NCI-H1105 treated with DMSO at 0.1 percent for 48 hours (cell line): ENCODE measurements at regions not wholly inside any gene's neighbourhood (a gene's known extent, or its start where the extent isn't known, plus 50 kb on each side); places are given as distances from the start of the nearest gene placed in this dataset.

ENCODE experiments used
- DNase-seq: peaks from one replicate; lab custom pipeline; 2025; lab: John Stamatoyannopoulos, UW

DNA sequence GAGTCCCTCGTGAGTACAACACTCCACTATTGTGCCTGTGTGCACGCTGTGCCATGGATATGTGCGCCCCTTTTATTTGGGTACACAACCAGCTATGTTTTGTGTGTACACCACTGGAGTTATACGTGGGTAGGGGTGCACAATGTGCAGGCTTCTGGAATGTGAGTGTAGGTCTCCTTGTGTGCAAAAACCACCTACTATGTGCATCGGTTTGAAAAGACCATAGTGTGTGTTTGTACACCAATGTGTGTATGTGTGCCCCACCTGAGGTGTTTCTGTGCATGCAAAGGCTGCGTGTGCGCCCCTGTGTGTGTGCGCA is 86.4 kb upstream of the ALDH1L1 start:
- no peak for DNase-seq

DNA sequence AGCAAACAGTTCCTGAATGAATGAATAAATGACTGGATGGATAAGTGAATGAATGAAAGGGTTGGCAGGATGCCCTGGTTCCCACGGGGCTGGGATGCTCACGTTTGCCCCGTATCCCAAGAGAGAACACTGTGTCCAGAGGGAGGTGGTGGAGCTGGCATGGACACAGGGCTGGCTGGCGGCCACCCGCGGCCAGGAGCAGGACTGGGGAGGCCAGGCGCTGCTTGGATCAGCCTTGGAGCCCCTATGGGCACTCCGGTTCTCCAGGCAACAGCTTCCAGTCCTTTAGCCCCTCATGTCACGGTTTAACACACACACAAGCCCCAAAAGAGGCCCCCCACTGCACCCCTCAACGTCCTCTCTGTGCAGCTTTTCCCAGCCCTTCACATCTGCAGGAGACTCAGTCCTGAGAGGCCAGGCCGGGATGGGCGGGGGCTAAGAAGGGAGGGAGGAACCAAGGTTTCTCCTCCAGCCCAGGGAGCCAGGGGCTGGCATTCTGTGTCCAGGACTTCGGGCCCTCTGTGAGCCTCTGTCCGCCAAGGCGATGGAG is 86.0 kb upstream of the ALDH1L1 start:
- no peak for DNase-seq

DNA sequence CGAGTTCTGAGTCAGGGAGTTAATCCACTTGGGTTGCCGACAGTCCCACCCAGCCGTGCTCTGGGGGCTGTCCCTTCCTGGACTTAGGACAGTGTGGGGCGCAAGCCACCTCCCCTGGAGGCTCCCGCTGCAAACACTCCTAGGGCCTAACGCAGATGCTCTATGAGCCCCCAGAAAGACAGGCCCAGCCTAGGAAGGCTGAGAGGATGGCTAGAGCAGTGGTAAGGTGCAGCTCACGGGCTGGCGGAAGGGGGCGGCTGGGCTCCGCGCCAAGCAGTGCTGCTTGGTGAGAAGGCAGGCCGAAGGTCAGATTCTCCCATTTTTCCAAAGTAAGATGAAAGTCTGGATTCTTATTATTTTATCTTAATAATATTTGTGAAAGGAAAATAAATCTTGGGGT is 84.6 kb upstream of the ALDH1L1 start:
- no peak for DNase-seq

DNA sequence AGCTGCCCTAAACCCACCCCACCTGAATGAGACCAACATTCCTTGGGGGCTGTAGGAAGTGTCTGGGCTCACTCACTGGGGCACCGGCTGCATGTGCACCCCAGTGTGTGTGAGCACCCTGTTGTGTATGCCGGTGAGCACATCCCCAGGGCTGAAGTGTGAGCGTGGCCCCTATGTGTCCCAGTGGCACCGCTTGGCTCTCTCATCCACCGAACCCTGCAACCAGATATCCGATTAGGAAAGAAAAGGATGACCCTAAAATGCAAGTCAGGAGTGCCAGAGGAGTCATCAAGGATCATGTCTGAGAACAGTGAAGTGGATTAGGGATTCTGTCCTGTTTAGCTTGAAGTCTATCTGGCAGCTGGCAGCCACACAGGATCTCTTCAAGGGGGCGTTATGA is 84.0 kb upstream of the ALDH1L1 start:
- no peak for DNase-seq

DNA sequence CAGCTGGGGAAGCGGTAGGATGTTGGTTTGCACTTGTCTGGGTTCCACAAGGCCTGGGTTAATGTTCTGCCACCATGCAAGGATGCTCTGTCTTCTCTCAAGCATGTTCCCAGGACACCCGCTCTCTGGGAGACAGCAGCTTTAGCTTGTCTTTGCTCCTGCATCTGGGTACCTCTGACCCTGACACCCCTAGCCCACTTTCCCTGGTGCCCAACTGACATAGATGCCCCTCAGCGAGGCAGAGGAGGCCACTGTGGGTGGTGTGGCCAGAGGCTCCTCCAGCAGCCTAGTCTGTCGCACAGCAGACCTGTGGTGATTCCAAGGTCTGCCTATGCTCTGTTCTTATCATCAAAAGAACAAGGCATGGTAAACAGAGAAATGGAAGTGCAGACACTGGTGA is 83.6 kb upstream of the ALDH1L1 start:
- no peak for DNase-seq

DNA sequence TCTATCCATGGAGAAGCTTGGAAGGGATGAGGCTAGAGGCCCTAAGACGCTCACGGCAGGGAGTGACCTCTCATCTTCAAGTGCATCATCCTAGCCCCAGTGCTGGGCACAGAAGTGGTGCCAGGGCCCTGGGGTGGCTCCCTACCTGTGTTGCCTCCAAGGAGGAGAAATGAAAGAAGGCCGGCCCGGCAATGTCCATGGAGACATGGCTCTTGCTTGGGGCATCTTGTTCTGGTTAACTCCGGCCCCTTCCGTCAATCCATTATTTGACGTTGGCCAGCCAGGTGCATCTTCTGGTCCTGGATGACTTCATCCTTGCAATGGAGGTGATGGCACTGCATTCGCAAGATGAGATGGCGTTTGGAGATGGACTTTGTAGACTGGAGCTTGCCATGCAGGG is 83.2 kb upstream of the ALDH1L1 start:
- no peak for DNase-seq

DNA sequence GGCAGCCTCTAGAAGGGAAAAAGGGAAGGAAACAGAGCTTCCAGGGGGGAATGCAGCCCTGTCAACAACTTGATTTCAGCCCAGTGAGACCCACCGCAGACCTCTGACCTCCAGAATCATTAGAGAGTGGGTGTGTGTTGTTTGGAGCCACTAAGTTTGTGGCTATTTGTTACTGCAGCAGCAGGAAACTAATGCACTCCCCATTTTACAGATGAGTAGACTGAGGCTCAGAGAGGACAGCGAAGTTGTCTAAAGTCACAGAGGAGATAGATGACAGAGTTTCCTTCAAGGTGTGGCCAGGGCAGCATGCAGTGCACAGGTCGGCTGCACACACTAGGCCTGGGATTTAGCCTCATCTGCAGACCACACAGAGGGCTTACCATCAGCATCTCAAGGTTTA is 81.8 kb upstream of the ALDH1L1 start:
- no peak for DNase-seq

DNA sequence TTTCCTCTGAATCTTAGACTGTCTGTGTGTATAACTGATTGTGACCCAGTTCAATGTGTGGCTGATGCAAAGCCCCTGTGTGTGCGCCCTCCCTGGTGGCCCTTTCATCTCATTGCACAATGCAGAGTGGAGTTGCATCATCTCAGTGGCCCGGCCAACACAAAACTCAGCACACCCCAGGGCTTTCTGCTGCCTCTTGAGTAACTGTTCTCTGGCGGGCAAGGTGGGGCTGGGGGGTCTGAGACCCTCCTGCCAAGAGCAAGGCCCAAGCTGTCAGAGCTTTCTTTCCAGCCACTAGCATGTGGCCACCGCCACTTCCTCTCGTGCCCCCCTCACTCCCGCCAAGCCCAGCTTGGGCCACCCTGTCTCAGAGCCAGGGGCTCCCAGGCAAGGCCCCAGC is 80.7 kb upstream of the ALDH1L1 start:
- DNase-seq, result no peak

DNA sequence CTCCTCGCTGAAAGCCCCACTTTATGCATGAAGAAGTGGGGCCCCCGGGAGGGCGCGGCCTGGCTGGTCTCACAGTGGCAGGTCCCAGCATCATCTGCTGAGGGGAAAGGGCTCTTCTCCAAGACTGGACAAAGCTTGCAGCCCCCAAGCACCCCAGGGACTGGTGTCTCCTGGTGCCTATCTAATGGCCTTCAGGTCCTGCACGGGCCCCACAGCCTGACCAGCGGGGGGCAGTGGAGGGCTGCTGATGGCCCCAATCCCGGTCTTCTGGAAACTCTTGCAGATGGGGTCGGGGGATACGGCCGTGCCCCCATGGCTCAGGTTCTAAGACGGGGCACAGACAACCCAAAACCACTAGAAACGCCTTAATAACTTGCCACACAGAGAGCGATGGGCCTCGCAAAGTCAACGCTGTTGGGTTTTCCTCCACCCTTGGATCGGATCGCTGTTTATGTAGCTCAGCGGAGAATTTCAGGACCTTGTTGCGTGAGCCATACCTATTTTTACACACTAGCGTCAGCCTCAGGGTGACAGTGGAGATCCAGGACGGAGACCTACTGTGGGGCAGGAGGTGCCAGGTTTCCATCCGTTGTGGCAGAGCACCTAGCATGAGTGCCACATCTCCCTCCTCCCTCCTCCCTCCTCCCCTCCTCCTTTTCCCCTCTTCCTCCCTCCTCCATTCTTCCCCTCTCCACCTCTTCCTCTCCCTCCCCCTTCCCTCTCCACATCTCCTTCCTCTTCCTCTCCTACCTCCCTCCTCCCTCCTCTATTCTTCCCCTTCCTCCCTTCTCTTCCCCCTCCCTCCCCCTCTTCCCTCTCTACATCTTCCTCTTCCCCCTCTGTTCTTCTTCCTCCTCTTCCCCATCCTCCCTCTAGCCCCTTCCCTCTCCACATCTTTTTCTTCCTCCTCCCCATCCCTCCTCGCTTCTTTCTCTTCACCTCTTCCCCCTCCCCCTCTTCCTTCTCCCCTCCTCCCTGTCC is 79.3 kb upstream of the ALDH1L1 start:
- peak; percentile 2 for DNase-seq

DNA sequence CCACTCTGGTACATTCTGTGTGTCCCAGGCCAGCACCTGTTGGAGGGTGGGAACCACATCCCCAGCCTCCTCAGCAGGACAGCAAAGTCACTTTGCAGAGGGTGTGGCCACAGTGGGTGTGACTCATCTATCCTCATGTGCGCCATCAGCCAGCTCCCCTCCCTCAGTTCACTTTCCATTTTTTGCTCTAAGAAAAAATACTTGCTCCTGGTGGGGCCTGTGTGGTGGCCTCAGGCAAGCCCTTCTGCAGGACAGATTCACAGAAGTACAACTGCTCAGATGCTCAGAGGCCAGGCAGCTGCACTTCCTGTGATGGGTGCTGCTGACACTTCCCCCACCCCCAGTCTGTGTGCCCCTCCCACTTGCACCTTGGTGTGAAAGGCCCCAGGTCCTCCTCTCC is 78.3 kb upstream of the ALDH1L1 start:
- no peak for DNase-seq

DNA sequence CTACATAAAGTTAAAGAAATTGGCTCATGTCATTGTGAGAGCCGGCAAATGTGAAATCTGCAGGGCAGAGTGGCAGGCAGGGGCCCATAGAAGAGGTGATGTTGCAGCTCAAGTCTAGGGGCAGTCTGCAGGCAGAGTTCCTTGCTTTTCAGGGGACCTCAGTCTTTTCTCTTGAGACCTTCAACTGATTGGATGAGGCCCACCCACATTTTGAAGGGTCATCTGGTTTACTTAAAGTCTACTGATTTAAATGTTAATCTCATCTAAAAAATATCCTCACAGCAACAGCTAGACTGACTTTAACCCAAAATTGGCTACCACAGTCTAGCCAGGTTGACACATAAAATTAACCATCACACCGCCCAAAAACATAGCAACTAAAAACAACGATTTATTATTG is 77.6 kb upstream of the ALDH1L1 start:
- DNase-seq, result no peak

DNA sequence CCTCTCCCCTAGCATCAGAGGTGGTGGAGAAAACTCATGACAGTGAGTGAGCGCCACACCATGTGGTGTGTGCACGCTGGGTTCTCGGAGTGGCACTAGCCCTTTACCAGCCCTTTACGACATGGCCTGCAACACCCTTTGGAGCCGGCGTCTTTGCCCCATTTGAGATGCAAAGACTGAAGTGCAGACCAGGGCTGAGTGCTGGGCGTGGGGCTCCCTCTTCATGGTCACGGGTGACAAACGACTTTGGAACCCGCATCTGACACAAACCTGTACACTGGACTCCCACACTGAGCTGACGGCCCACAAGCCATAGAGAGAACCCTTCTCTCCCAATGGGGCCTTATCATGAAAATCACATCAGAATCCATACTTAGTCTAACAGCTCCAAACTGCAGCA is 76.8 kb upstream of the ALDH1L1 start:
- DNase-seq, result no peak

DNA sequence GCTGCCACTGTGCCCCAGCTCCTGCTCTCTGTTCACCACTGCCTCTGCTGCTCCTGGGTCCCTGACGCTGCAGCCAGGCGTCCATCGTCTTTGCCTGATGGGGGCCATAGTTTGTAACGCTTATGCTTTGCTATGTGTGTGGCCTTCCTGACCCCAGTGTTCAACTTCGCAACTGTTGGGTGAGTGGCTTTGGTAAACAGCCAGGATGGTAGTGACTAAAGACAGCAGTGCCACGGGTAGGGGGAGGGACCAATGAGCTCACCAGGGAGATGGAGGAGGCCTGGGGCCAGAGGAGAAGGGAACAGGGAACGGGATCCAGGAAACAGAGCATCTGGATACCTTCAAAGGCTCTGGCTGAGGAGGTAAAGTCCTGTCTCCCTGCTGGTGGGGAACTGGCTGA is 75.9 kb upstream of the ALDH1L1 start:
- DNase-seq, result no peak

DNA sequence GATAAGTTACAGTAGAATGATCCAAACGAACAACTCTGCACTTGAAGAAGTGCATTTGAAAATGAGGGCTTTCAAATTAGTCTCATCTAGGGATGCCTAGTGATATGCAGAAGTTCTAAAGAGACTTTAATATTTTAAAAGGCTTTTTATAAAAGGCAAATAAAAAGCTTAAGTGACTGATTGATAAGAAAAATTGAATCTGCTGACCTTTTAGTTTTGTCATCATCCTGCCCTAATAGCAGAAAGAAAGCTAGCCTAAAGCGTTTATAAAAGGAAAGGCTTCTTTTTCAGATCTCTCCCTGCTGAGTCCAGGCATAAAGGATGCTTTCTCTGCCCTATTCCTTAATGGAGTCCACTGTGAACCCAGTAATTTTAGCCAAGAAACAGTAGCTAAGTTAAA is 72.7 kb upstream of the ALDH1L1 start:
- no peak for DNase-seq

DNA sequence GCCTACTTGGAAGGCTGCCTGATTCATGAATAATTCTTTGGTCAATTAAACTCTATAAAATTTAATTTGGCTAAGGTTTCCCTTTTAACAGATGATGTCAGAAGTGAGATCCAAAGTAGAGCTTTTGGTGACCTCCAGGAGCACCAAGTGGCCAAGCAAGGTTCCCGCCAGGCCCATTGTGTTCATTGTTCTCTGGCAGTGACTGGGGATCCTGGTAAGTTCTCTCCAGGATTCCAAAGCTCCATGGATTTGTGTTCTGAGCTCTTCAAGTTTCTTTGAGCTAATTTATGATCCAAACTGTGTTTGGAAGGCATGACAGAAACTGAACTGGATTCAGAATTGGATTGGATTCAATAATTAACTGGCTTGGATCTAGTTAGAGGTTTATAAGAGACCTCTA is 72.0 kb upstream of the ALDH1L1 start:
- DNase-seq, result no peak

DNA sequence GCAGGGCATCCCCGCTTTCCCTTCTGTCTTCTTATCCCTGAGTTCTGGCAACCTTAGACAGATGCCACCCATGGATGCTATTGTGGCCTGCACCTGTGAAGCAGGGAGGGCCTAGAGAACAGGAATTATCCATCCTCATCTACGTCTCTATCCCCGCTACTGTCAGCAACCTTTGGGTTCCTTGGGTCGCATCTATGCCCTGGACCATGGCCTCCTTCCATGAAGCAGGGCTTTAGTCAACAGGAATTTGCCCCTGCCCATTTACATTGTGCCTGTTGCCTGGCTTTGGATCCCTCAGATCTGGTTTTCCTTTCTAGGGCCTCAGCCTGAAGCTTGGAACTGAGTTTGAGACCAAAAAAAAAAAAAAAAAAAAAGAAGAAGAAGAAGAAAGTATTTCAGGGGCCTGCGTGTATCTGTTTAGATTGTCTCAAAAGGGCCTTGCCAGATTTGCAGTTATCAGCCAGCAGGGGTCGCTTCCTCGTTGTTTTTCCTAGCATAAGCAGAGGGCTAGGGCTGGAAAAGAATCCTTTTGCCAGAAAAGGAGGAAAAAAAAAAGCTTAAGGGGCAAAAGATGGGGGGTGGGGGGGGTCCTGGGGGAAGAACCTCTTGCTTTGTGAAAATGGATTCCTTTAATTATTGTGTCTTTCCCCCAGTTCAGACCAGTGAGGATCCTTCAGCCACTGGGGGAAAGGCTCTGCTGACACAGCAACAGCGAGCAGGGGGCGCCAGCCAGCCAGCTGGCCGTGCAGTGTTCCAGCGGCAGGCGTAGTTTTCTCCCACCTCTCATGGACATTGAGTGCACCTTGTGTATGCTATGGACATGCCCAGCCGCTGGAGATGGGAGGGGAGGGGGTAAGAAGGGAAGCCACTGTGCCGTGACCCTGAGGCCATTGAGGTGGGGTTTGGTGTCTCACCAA is 65.7 kb upstream of the ALDH1L1 start:
- DNase-seq, result peak; percentile 34
